ENCODE measurements at regions not wholly inside any gene's neighbourhood (a gene's known extent, or its start where the extent isn't known, plus 50 kb on each side); places are given as distances from the start of the nearest gene placed in this dataset.

DNA sequence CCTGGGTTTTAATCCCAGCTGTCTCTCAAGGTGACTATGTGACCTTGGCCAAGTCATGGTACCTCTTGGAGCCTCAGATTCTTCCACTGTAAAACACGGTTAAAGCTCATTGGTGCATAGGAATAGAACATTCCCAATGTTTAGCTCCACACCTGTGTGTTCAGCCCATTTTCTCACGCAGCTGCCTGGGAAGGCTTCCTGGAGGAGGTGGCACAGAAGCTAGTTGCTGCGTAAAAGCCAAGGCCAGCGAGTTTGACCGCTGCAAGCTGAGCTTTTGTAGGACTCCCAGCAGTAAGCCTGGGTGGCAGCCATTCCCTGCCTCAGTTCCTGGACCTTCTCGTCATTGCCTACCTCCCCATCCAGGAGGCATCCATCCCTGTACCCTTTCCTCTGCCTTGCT is 326.6 kb downstream of the RPS24 start (continued):
- TF ChIP-seq, protein P1, sequence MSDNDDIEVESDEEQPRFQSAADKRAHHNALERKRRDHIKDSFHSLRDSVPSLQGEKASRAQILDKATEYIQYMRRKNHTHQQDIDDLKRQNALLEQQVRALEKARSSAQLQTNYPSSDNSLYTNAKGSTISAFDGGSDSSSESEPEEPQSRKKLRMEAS (IDR thresholded peaks at IDR 0.05): no peak

DNA sequence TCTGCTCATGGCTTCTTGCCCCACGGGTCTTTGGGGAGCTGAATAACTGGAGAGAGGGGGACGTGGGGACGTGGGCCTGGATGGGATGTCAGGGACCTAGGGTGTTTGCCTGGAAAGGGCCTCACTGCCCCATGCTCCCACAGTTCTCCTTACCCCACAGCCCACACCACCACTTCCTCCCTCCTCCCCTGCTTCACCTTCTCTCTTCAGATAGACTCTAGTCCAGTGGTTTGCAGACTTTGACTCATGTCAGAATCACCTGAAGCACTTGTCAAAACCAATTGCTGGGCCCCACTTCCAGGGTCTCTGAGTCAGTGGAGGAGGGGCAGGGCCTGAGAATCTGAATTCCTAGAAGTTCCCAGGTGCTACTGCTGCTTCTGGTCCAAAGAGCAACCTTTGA is 327.4 kb downstream of the RPS24 start:
- ChIA-PET POLR2A (no interaction called here), RAD21 (ENCODE audit: low non-redundant PET in 1 of 2, low total read pairs in 2 of 2, uncharacterized antibody in 2 of 2, unreplicated experiment in 2 of 2) (no interaction called here), CTCF (no interaction called here)
- intact Hi-C loops (cut with micrococcal nuclease): no loop called here
- Histone ChIP-seq H2AFZ (ENCODE audit: low read depth, low read length, poor library complexity, severe bottlenecking) (no peak overlapping the region), H3K9ac (ENCODE audit: low read length) (no peak overlapping the region), H4K20me1 (ENCODE audit: insufficient read depth) (no peaks in the 10 kb centered on the region), H3K79me2 (ENCODE audit: insufficient read depth, low read length) (no peaks in the 10 kb centered on the region), H3K4me1 (ENCODE audit: control insufficient read depth in 1 of 2, insufficient read depth in 2 of 2, low read length in 2 of 2) (no peaks in the 10 kb centered on the region), H3K27me3 (ENCODE audit: insufficient read depth, low read length) (peaks cover 42% of the 10 kb centered on the region; the same call in 1 of the 2 replicates), H3K27ac (ENCODE audit: low read depth, low read length) (no peak overlapping the region), H3K9me2 (ENCODE audit: insufficient read depth) (no peaks in the 10 kb centered on the region), H3K36me3 (ENCODE audit: control insufficient read depth in 1 of 2, insufficient read depth in 2 of 2, low read length in 2 of 2) (no peaks in the 10 kb centered on the region), H3K4me3 (replicated peaks in 1 of 2; ENCODE audit: low read depth in 1 of 2, low read length in 2 of 2) (no peak overlapping the region), H3K9me3 (ENCODE audit: control insufficient read depth in 1 of 2, insufficient read depth in 1 of 2, low read depth in 1 of 2, low read length in 2 of 2) (no peaks in the 10 kb centered on the region), H3K4me2 (ENCODE audit: low read length) (no peak overlapping the region)
- TF ChIP-seq, protein P2, sequence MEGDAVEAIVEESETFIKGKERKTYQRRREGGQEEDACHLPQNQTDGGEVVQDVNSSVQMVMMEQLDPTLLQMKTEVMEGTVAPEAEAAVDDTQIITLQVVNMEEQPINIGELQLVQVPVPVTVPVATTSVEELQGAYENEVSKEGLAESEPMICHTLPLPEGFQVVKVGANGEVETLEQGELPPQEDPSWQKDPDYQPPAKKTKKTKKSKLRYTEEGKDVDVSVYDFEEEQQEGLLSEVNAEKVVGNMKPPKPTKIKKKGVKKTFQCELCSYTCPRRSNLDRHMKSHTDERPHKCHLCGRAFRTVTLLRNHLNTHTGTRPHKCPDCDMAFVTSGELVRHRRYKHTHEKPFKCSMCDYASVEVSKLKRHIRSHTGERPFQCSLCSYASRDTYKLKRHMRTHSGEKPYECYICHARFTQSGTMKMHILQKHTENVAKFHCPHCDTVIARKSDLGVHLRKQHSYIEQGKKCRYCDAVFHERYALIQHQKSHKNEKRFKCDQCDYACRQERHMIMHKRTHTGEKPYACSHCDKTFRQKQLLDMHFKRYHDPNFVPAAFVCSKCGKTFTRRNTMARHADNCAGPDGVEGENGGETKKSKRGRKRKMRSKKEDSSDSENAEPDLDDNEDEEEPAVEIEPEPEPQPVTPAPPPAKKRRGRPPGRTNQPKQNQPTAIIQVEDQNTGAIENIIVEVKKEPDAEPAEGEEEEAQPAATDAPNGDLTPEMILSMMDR (IDR thresholded peaks at IDR 0.05 in 2 of 3, conservative IDR thresholded peaks at IDR 0.05 in 1 of 3; ENCODE audit: borderline replicate concordance in 1 of 3, insufficient read depth in 1 of 3, low read depth in 2 of 3, low read length in 2 of 3): no peak
- TF ChIP-seq SP1 (IDR thresholded peaks at IDR 0.05; ENCODE audit: low read depth) (no peak), ZFX (IDR thresholded peaks at IDR 0.05) (no peak), FOSL1 (IDR thresholded peaks at IDR 0.05; ENCODE audit: low read depth) (no peak), EGR1 (IDR thresholded peaks at IDR 0.05; ENCODE audit: low read depth) (no peak), POLR2AphosphoS5 (IDR thresholded peaks at IDR 0.05; ENCODE audit: low read depth, low read length) (no peak), ZNF274 (IDR thresholded peaks at IDR 0.05; ENCODE audit: low read depth, low read length) (no peak)
- TF ChIP-seq, protein P3, sequence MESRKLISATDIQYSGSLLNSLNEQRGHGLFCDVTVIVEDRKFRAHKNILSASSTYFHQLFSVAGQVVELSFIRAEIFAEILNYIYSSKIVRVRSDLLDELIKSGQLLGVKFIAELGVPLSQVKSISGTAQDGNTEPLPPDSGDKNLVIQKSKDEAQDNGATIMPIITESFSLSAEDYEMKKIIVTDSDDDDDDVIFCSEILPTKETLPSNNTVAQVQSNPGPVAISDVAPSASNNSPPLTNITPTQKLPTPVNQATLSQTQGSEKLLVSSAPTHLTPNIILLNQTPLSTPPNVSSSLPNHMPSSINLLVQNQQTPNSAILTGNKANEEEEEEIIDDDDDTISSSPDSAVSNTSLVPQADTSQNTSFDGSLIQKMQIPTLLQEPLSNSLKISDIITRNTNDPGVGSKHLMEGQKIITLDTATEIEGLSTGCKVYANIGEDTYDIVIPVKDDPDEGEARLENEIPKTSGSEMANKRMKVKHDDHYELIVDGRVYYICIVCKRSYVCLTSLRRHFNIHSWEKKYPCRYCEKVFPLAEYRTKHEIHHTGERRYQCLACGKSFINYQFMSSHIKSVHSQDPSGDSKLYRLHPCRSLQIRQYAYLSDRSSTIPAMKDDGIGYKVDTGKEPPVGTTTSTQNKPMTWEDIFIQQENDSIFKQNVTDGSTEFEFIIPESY (IDR thresholded peaks at IDR 0.05; ENCODE audit: extremely low read depth, insufficient replicate concordance, low read length): no peak
- TF ChIP-seq, protein P1 (IDR thresholded peaks at IDR 0.05): no peak
- no TSS peak for BruUV-seq (replicated peaks)
- ATAC-seq (no peak), DNase-seq (ENCODE audit: low read depth, low spot score) (no peak)

All from HCT116 (cell line).